ENCODE measurements at regions not wholly inside any gene's neighbourhood (a gene's known extent, or its start where the extent isn't known, plus 50 kb on each side); places are given as distances from the start of the nearest gene placed in this dataset.

- no peak for DNase-seq (ENCODE audit: low read depth in 4 of 4, low spot score in 3 of 4)
Observed at GRCh38 chr12:98048326-98048725, 467.1 kb upstream of the TMPO start.

GRCh38 chr12:98053202-98053601, 462.2 kb upstream of the TMPO start:
- DNase-seq (ENCODE audit: low read depth in 4 of 4, low spot score in 3 of 4): no peak

GRCh38 chr12:98057701-98058100, 457.7 kb upstream of the TMPO start:
- DNase-seq (ENCODE audit: low read depth in 4 of 4, low spot score in 3 of 4): no peak

- DNase-seq (ENCODE audit: low read depth in 4 of 4, low spot score in 3 of 4): no peak
Observed at GRCh38 chr12:98058213-98058612, 457.2 kb upstream of the TMPO start.

- no peak for DNase-seq (ENCODE audit: low read depth in 4 of 4, low spot score in 3 of 4)
Observed at GRCh38 chr12:98058838-98059237, 456.6 kb upstream of the TMPO start.

- no peak for DNase-seq (ENCODE audit: low read depth in 4 of 4, low spot score in 3 of 4)
Observed at GRCh38 chr12:98059659-98060343, 455.6 kb upstream of the TMPO start.

- no peak for DNase-seq (ENCODE audit: low read depth in 4 of 4, low spot score in 3 of 4)
Observed at GRCh38 chr12:98060411-98060810, 455.0 kb upstream of the TMPO start.

GRCh38 chr12:98062464-98063245, 452.7 kb upstream of the TMPO start:
- no peak for DNase-seq (ENCODE audit: low read depth in 4 of 4, low spot score in 3 of 4)

GRCh38 chr12:98064501-98064900, 450.9 kb upstream of the TMPO start:
- DNase-seq (ENCODE audit: low read depth in 4 of 4, low spot score in 3 of 4): no peak

- no peak for DNase-seq (ENCODE audit: low read depth in 4 of 4, low spot score in 3 of 4)
Observed at GRCh38 chr12:98067795-98068194, 447.6 kb upstream of the TMPO start.

- no peak for DNase-seq (ENCODE audit: low read depth in 4 of 4, low spot score in 3 of 4)
Observed at GRCh38 chr12:98073610-98074009, 441.8 kb upstream of the TMPO start.

GRCh38 chr12:98074286-98074685, 441.1 kb upstream of the TMPO start:
- no peak for DNase-seq (ENCODE audit: low read depth in 4 of 4, low spot score in 3 of 4)

GRCh38 chr12:98084391-98084790, 431.0 kb upstream of the TMPO start:
- no peak for DNase-seq (ENCODE audit: low read depth in 4 of 4, low spot score in 3 of 4)

GRCh38 chr12:98085046-98085755, 430.2 kb upstream of the TMPO start:
- no peak for DNase-seq (ENCODE audit: low read depth in 4 of 4, low spot score in 3 of 4)

- DNase-seq (ENCODE audit: low read depth in 4 of 4, low spot score in 3 of 4): no peak
Observed at GRCh38 chr12:98090731-98091130, 424.7 kb upstream of the TMPO start.

- no peak for DNase-seq (ENCODE audit: low read depth in 4 of 4, low spot score in 3 of 4)
Observed at GRCh38 chr12:98096436-98096835, 419.0 kb upstream of the TMPO start.

GRCh38 chr12:98106031-98106683, 409.2 kb upstream of the TMPO start:
- no peak for DNase-seq (ENCODE audit: low read depth in 4 of 4, low spot score in 3 of 4)

GRCh38 chr12:98109266-98109665, 406.1 kb upstream of the TMPO start:
- DNase-seq (ENCODE audit: low read depth in 4 of 4, low spot score in 3 of 4): no peak

GRCh38 chr12:98110536-98110935, 404.9 kb upstream of the TMPO start:
- no peak for DNase-seq (ENCODE audit: low read depth in 4 of 4, low spot score in 3 of 4)

- no peak for DNase-seq (ENCODE audit: low read depth in 4 of 4, low spot score in 3 of 4)
Observed at GRCh38 chr12:98113548-98113947, 401.8 kb upstream of the TMPO start.

- DNase-seq (ENCODE audit: low read depth in 4 of 4, low spot score in 3 of 4): no peak
Observed at GRCh38 chr12:98121963-98122362, 393.4 kb upstream of the TMPO start.
